MM.1S (cell line): ENCODE measurements at regions not wholly inside any gene's neighbourhood (a gene's known extent, or its start where the extent isn't known, plus 50 kb on each side); places are given as distances from the start of the nearest gene placed in this dataset.

Experiments
- DNase-seq: peaks from one replicate; pipeline ENCODE4 v3.0.0-alpha.2; 2015
- H2AFZ ChIP-seq: fragments of 300-600 bp; sonication (generic); 2 replicates; pipeline ENCODE4 v1.6.0; 2016; ENCODE audit warnings: antibody characterized with exemption, low read length
- H3F3A ChIP-seq: fragments of 300-600 bp; sonication (generic); 2 replicates; pipeline ENCODE4 v1.6.1; 2016; ENCODE audit warnings: mild to moderate bottlenecking, antibody characterized with exemption, low read length, moderate library complexity, mixed read lengths; ENCODE audit not compliant: insufficient read depth
- H3K27ac ChIP-seq: fragments of 300-600 bp; sonication (generic); 2 replicates; pipeline ENCODE4 v1.5.1; 2016; ENCODE audit warnings: mild to moderate bottlenecking, low read length
- H3K27me3 ChIP-seq: fragments of 300-600 bp; sonication (generic); replicated peaks from 2 replicates; pipeline ENCODE4 v1.6.0; 2016; ENCODE audit warnings: low read length; ENCODE audit not compliant: insufficient read depth
- H3K36me3 ChIP-seq: fragments of 300-600 bp; sonication (generic); replicated peaks from 2 replicates; pipeline ENCODE4 v1.6.1; 2016; ENCODE audit warnings: mild to moderate bottlenecking, low read length, mixed read lengths; ENCODE audit not compliant: insufficient read depth
- H3K4me1 ChIP-seq: fragments of 300-600 bp; sonication (generic); 2 replicates; pipeline ENCODE4 v1.6.1; 2016; ENCODE audit warnings: low read length, mixed read lengths
- H3K4me2 ChIP-seq: fragments of 300-600 bp; sonication (generic); 2 replicates; pipeline ENCODE4 v1.6.0; 2016; ENCODE audit warnings: low read depth, low read length
- H3K4me3 ChIP-seq: fragments of 300-600 bp; sonication (generic); 2 replicates; pipeline ENCODE4 v1.5.1; 2016; ENCODE audit warnings: low read length, mixed read lengths
- H3K79me2 ChIP-seq: fragments of 300-600 bp; sonication (generic); 2 replicates; pipeline ENCODE4 v1.6.1; 2016; ENCODE audit warnings: mixed run types, low read length, mixed read lengths
- H3K9ac ChIP-seq: fragments of 300-600 bp; sonication (generic); 2 replicates; pipeline ENCODE4 v1.6.1; 2016; ENCODE audit warnings: low read length, mixed read lengths
- H3K9me2 ChIP-seq: fragments of 300-600 bp; sonication (generic); replicated peaks from 2 replicates; pipeline ENCODE4 v1.6.1; 2016; ENCODE audit warnings: mild to moderate bottlenecking, low read length, mixed read lengths; ENCODE audit not compliant: insufficient read depth
- H3K9me3 ChIP-seq: fragments of 300-600 bp; sonication (generic); replicated peaks from 2 replicates; pipeline ENCODE4 v1.6.1; 2016; ENCODE audit warnings: mild to moderate bottlenecking, low read length, mixed read lengths; ENCODE audit not compliant: insufficient read depth
- H4K20me1 ChIP-seq: fragments of 300-600 bp; sonication (generic); 2 replicates; pipeline ENCODE4 v1.6.1; 2016; ENCODE audit warnings: mild to moderate bottlenecking, low read length, moderate library complexity, mixed read lengths; ENCODE audit not compliant: insufficient read depth
- CTCF ChIP-seq: fragments of 300-600 bp; sonication (generic); IDR thresholded peaks from 2 replicates; pipeline ENCODE4 v1.5.1; 2016; ENCODE audit warnings: antibody characterized with exemption, low read length, mixed read lengths
- EZH2 ChIP-seq: fragments of 300-600 bp; sonication (generic); optimal IDR thresholded peaks from 2 replicates; pipeline ENCODE3; 2017; ENCODE audit warnings: low read depth, mild to moderate bottlenecking, antibody characterized with exemption, low read length, mixed read lengths
- EZH2phosphoT487 ChIP-seq: fragments of 300-600 bp; sonication (generic); IDR thresholded peaks from 2 replicates; pipeline ENCODE4 v1.6.1; 2018; ENCODE audit warnings: antibody characterized with exemption, low read length

GRCh38 chr6:120913486-120913885, 420.8 kb downstream of the TBC1D32 start:
- no peak for DNase-seq
- Histone ChIP-seq H3K36me3 (no peaks in the 10 kb centered on the region), H3K79me2 (no peaks in the 10 kb centered on the region), H3K4me2 (no peak overlapping the region), H3K27ac (no peak overlapping the region), H3K27me3 (no peaks in the 10 kb centered on the region), H2AFZ (no peak overlapping the region), H3K4me1 (no peaks in the 10 kb centered on the region), H3K4me3 (no peak overlapping the region), H3K9me3 (no peaks in the 10 kb centered on the region), H3F3A (no peaks in the 10 kb centered on the region), H4K20me1 (no peaks in the 10 kb centered on the region), H3K9ac (no peak overlapping the region), H3K9me2 (no peaks in the 10 kb centered on the region)
- TF ChIP-seq EZH2phosphoT487 (no peak), EZH2 (no peak), CTCF (no peak)

DNA sequence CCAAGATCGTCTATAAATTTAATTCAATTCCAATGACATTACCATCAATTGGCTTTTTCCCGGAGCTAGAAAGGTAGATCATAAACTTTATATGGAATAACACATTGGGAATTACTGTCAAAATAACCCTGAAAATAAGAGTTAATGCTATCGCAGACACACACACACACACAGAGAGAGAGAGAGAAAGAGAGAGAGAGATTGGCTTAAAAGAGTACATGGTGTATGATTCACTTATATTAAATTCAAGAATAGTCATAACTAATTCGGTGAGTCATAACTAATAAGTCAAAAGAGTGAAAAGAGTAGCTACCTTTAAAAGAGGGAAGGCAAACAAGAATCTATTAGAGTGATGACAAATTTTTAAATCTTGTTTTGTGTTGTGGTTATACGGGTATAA, 425.5 kb downstream of the TBC1D32 start:
- Histone ChIP-seq H3K4me1 (no peaks in the 10 kb centered on the region), H3F3A (no peaks in the 10 kb centered on the region), H3K9me3 (no peaks in the 10 kb centered on the region), H3K36me3 (no peaks in the 10 kb centered on the region), H3K9me2 (no peaks in the 10 kb centered on the region), H3K79me2 (no peaks in the 10 kb centered on the region), H3K4me2 (no peak overlapping the region), H2AFZ (no peak overlapping the region), H3K9ac (no peak overlapping the region), H3K27ac (no peak overlapping the region), H4K20me1 (no peaks in the 10 kb centered on the region), H3K4me3 (no peak overlapping the region), H3K27me3 (no peaks in the 10 kb centered on the region)
- no peak for TF ChIP-seq CTCF
- TF ChIP-seq EZH2phosphoT487: no peak
- no peak for TF ChIP-seq EZH2
- no peak for DNase-seq

DNA sequence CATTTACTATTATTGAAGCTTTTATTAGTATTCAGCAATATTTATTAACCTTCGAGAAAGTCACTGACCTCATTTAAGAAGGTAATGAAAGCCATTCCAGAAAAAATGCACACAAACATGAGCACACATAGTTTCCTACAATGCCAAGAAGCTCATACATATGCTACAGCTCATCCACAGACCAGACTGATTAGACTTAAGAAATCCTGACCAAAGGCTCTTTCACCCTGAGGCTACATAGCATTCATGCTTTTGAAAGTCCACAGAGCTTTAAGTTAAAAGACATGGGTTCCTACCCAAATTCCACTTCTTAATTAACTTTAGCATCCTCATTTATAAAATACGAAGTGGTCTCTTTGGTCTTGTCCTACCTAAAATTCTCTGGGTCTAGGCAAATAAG, 430.4 kb downstream of the TBC1D32 start:
- H3K27ac ChIP-seq: no peak overlapping the region
- no peaks in the 10 kb centered on the region for H3K4me1 ChIP-seq
- H2AFZ ChIP-seq: no peak overlapping the region
- H3K9ac ChIP-seq: no peak overlapping the region
- no peaks in the 10 kb centered on the region for H3K79me2 ChIP-seq
- no peak overlapping the region for H3K4me2 ChIP-seq
- no peaks in the 10 kb centered on the region for H3F3A ChIP-seq
- no peaks in the 10 kb centered on the region for H4K20me1 ChIP-seq
- H3K9me3 ChIP-seq: no peaks in the 10 kb centered on the region
- H3K36me3 ChIP-seq: no peaks in the 10 kb centered on the region
- no peak for DNase-seq
- H3K4me3 ChIP-seq: no peak overlapping the region
- H3K9me2 ChIP-seq: no peaks in the 10 kb centered on the region
- TF ChIP-seq EZH2 (no peak), EZH2phosphoT487 (no peak), CTCF (no peak)
- H3K27me3 ChIP-seq: no peaks in the 10 kb centered on the region
